Body of pancreas (tissue), 4 donors: ENCODE measurements at regions not wholly inside any gene's neighbourhood (a gene's known extent, or its start where the extent isn't known, plus 50 kb on each side); places are given as distances from the start of the nearest gene placed in this dataset.
A peak's percentile ranks its signal among the peaks of the same experiment; 100 is the strongest.

ENCODE experiments used
- ATAC-seq: fragments of 150-250 bp; one replicate; pipeline ENCODE4 v1.9.1; 2016
- DNase-seq, 4 donors: peaks; one replicate each; pipeline ENCODE4 v3.0.0-alpha.2; 2019
- H3K27ac ChIP-seq, 4 donors: fragments of 200-600 bp; sonication (generic); 1 replicate in 3 of 4; 2 replicates in 1 of 4; pipeline versions ENCODE4 v1.5.1 to v1.6.1; 2016 to 2019; ENCODE audit warnings: mild to moderate bottlenecking in 1 of 4, mixed read lengths in 1 of 4, moderate library complexity in 1 of 4
- H3K27me3 ChIP-seq, 2 donors: fragments of 200-600 bp; sonication (generic); one replicate each; pipeline ENCODE4 v1.6.0; 2016; ENCODE audit warnings: mild to moderate bottlenecking in 1 of 2
- H3K36me3 ChIP-seq, 2 donors: fragments of 200-600 bp; sonication (generic); replicated peaks in 1 of 2; 2 replicates each; pipeline ENCODE4 v1.5.1; 2016; ENCODE audit warnings: low read depth in 2 of 2; ENCODE audit not compliant: insufficient read depth in 1 of 2
- H3K4me1 ChIP-seq: fragments of 200-600 bp; sonication (generic); one replicate; pipeline ENCODE4 v1.6.0; 2016
- H3K4me3 ChIP-seq, 2 donors: fragments of 200-600 bp; sonication (generic); 1 replicate in 1 of 2; 2 replicates in 1 of 2; pipeline ENCODE4 v1.5.1; 2016 to 2019
- H3K9me3 ChIP-seq, 3 donors: fragments of 200-600 bp; sonication (generic); 1 replicate in 2 of 3; 2 replicates in 1 of 3; pipeline ENCODE4 v1.5.1; 2016
- CTCF ChIP-seq, 7 experiments: fragments of 450-650 bp in 4 of 7; fragments of 200-600 bp in 3 of 7; sonication (generic) in 3 of 7; IDR thresholded peaks; one replicate each; pipeline ENCODE4 v1.5.1; 2016 to 2019; ENCODE audit warnings: antibody characterized with exemption in 7 of 7
- POLR2A ChIP-seq, 3 donors: fragments of 450-650 bp; IDR thresholded peaks; one replicate each; pipeline ENCODE4 v1.6.1; 2016; ENCODE audit warnings: antibody characterized with exemption in 3 of 3, mild to moderate bottlenecking in 2 of 3
- WGBS, 2 donors: methylation state at CpG; one replicate each; pipeline ENCODE4 v1.1.5; 2017; 5-methylcytosine and 5-hydroxymethylcytosine counted together
- intact Hi-C: fragments of 100-400 bp; cut with DNase I; formaldehyde crosslinking; loops from one replicate; pipeline ENCODE4 v1.15.1; 2023

- no peak overlapping the region for H3K27ac ChIP-seq
- no peak overlapping the region for H3K4me3 ChIP-seq
- 67 to 72% methylated on average over 7 of the region's 7 CpGs for WGBS, 2 donors
- no peak for ATAC-seq
- no peaks in the 10 kb centered on the region for H3K27me3 ChIP-seq
- H3K9me3 ChIP-seq, result no peaks in the 10 kb centered on the region
- TF ChIP-seq POLR2A (IDR thresholded peaks at IDR 0.05) (no peak), CTCF (IDR thresholded peaks at IDR 0.05) (no peak)
- no peaks in the 10 kb centered on the region for H3K36me3 ChIP-seq
- DNase-seq, result no peak
- intact Hi-C loops, result no loop called here
- no peaks in the 10 kb centered on the region for H3K4me1 ChIP-seq
These were observed 982.5 kb upstream of the CDH8 start for GRCh38 chr16:63018581-63019223.

GRCh38 chr16:63008688-63009087 is 972.5 kb upstream of the CDH8 start:
- Histone ChIP-seq H3K9me3 (peaks cover 0 to 7% (median 0%) of the 10 kb centered on the region in 3 donors), H3K4me3 (no peak overlapping the region), H3K36me3 (no peaks in the 10 kb centered on the region), H3K27me3 (no peaks in the 10 kb centered on the region), H3K4me1 (no peaks in the 10 kb centered on the region), H3K27ac (no peak overlapping the region)
- DNase-seq (no peak), ATAC-seq (no peak)
- intact Hi-C loops, result no loop called here
- TF ChIP-seq CTCF (IDR thresholded peaks at IDR 0.05), result no peak
- no peak for TF ChIP-seq POLR2A (IDR thresholded peaks at IDR 0.05)

GRCh38 chr16:63005356-63005755 is 969.1 kb upstream of the CDH8 start:
- WGBS, 2 donors, result 60 to 66% methylated on average over 3 of the region's 3 CpGs
- Histone ChIP-seq H3K4me3 (no peak overlapping the region), H3K27me3 (no peaks in the 10 kb centered on the region), H3K27ac (no peak overlapping the region), H3K4me1 (no peaks in the 10 kb centered on the region), H3K36me3 (no peaks in the 10 kb centered on the region), H3K9me3 (peaks cover 0 to 7% (median 0%) of the 10 kb centered on the region in 3 donors)
- DNase-seq (peak in 1 of 4 donors; percentile 6), ATAC-seq (no peak)
- TF ChIP-seq POLR2A (IDR thresholded peaks at IDR 0.05) (no peak), CTCF (IDR thresholded peaks at IDR 0.05) (no peak)
- intact Hi-C loops, result no loop called here

- H3K9me3 ChIP-seq, result no peaks in the 10 kb centered on the region
- WGBS, 2 donors, result 50 to 63% methylated on average over 1 of the region's 1 CpG
- no peak overlapping the region for H3K27ac ChIP-seq
- no peaks in the 10 kb centered on the region for H3K36me3 ChIP-seq
- no peaks in the 10 kb centered on the region for H3K4me1 ChIP-seq
- H3K4me3 ChIP-seq, result no peak overlapping the region
- ATAC-seq, result no peak
- no peak for TF ChIP-seq POLR2A (IDR thresholded peaks at IDR 0.05)
- no peak for TF ChIP-seq CTCF (IDR thresholded peaks at IDR 0.05)
- intact Hi-C loops, result no loop called here
- no peak for DNase-seq
- no peaks in the 10 kb centered on the region for H3K27me3 ChIP-seq
These were observed 953.2 kb upstream of the CDH8 start for GRCh38 chr16:62989480-62989879.

GRCh38 chr16:62985722-62986121 is 949.5 kb upstream of the CDH8 start:
- intact Hi-C loops, result no loop called here
- H3K4me3 ChIP-seq, result no peak overlapping the region
- 92 to 96% methylated on average over 1 of the region's 1 CpG for WGBS, 2 donors
- TF ChIP-seq POLR2A (IDR thresholded peaks at IDR 0.05), result no peak
- no peaks in the 10 kb centered on the region for H3K9me3 ChIP-seq
- no peak overlapping the region for H3K27ac ChIP-seq
- no peaks in the 10 kb centered on the region for H3K36me3 ChIP-seq
- H3K27me3 ChIP-seq, result no peaks in the 10 kb centered on the region
- H3K4me1 ChIP-seq, result no peaks in the 10 kb centered on the region
- no peak for DNase-seq
- ATAC-seq, result no peak
